Endothelial cell of umbilical vein (primary cell): ENCODE measurements at regions not wholly inside any gene's neighbourhood (a gene's known extent, or its start where the extent isn't known, plus 50 kb on each side); places are given as distances from the start of the nearest gene placed in this dataset.

Experiments
- CTCF ChIP-seq, 2 donors: IDR thresholded peaks; 1 replicate in 1 of 2; 2 replicates in 1 of 2; pipeline ENCODE4 v1.5.1; 2011; ENCODE audit warnings: low read length in 2 of 2, mild to moderate bottlenecking in 2 of 2, moderate library complexity in 2 of 2, control low read depth in 1 of 2, inconsistent platforms in 1 of 2, low read depth in 1 of 2; ENCODE audit not compliant: insufficient read depth in 1 of 2; ENCODE audit errors: extremely low read depth in 1 of 2
- EZH2 ChIP-seq: IDR thresholded peaks from 2 replicates; pipeline ENCODE4 v1.6.1; 2012; ENCODE audit warnings: borderline replicate concordance, low read depth, mild to moderate bottlenecking, moderate library complexity, low read length, inconsistent platforms; ENCODE audit not compliant: severe bottlenecking
- FOS ChIP-seq: IDR thresholded peaks from 2 replicates; pipeline ENCODE4 v1.6.1; 2011; ENCODE audit warnings: mild to moderate bottlenecking, low read length, moderate library complexity, borderline replicate concordance; ENCODE audit not compliant: insufficient read depth
- GATA2 ChIP-seq: IDR thresholded peaks from 2 replicates; pipeline ENCODE4 v1.7.0; 2011; ENCODE audit warnings: low read depth, mild to moderate bottlenecking, moderate library complexity, mixed read lengths, low read length; ENCODE audit not compliant: insufficient read length, insufficient read depth
- JUN ChIP-seq: IDR thresholded peaks from 2 replicates; pipeline ENCODE4 v1.6.1; 2011; ENCODE audit warnings: borderline replicate concordance, low read depth; ENCODE audit not compliant: insufficient read length, insufficient read depth
- MAX ChIP-seq: IDR thresholded peaks from 2 replicates; pipeline ENCODE4 v1.6.1; 2011; ENCODE audit not compliant: insufficient read depth, insufficient read length
- MYC ChIP-seq: IDR thresholded peaks from one replicate; pipeline ENCODE4 v1.6.1; 2011; ENCODE audit warnings: mild to moderate bottlenecking, low read depth, low read length
- POLR2A ChIP-seq: IDR thresholded peaks from 2 replicates; pipeline ENCODE4 v1.6.1; 2012; ENCODE audit warnings: low read depth, mild to moderate bottlenecking, control low read depth, low read length
- POLR2AphosphoS5 ChIP-seq: IDR thresholded peaks from 2 replicates; pipeline ENCODE4 v1.6.1; 2012; ENCODE audit warnings: low read depth, mild to moderate bottlenecking, control low read depth, low read length, moderate library complexity; ENCODE audit not compliant: insufficient read depth

GRCh38 chr5:173770637-173771036 is 117.5 kb upstream of the CPEB4 start:
- no peak for TF ChIP-seq POLR2AphosphoS5
- TF ChIP-seq EZH2, result no peak
- TF ChIP-seq CTCF (IDR thresholded peaks at IDR 0.05; ENCODE audit: extremely low read depth in 1 of 2, insufficient read depth in 1 of 2, low read depth in 1 of 2, low read length in 2 of 2), result no peak
- TF ChIP-seq MYC, result no peak
- no peak for TF ChIP-seq MAX
- no peak for TF ChIP-seq POLR2A
- no peak for TF ChIP-seq JUN
- TF ChIP-seq GATA2, result no peak
- no peak for TF ChIP-seq FOS
